GM21367 (cell line): ENCODE measurements at regions not wholly inside any gene's neighbourhood (a gene's known extent, or its start where the extent isn't known, plus 50 kb on each side); places are given as distances from the start of the nearest gene placed in this dataset.
A peak's percentile ranks its signal among the peaks of the same experiment; 100 is the strongest.

Source experiments
- ATAC-seq: cut with Tn5 transposase; IDR thresholded peaks from one replicate; pipeline ENCODE4 v1.9.1; 2021; ENCODE audit not compliant: unreplicated experiment

DNA sequence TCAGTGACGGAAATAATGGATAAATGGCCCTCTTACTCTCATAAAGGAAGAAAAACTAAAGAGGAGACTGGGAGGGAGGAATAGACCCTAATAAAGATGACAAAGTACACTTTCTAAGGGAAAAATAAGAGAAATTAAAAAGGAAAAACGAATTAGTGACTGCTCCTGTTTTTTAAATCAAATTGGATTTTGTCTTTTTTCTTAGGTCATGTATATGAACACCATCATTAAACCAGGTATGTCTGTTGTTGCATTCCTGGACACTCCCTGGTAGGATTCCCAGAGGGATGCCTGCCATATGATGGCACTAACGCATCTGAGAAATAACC, 59.4 kb upstream of the BTN3A2 start:
- no peak for ATAC-seq

GRCh38 chr6:26306232-26306631, 58.8 kb upstream of the BTN3A2 start:
- ATAC-seq = no peak

DNA sequence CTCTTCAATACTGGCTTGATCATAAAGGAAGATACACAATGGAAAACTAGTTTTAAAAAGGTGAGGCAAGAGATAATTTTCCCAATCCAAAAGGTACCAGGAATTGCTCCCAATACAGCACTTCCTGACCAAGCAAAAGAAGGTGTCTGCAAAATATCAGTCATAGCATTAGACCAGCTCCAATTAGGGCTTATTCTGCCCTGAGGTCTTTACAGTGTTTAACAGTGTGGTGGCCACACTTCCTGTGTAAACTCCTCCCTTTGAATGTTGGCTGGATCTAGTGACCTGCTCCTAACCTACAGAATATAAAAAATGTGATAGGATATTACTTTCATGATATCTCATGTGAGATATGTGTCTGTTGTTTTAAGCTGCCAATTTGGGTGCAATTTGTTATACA, 57.1 kb upstream of the BTN3A2 start:
- no peak for ATAC-seq

- no peak for ATAC-seq
These were observed 55.3 kb upstream of the BTN3A2 start for GRCh38 chr6:26309731-26310142.

DNA sequence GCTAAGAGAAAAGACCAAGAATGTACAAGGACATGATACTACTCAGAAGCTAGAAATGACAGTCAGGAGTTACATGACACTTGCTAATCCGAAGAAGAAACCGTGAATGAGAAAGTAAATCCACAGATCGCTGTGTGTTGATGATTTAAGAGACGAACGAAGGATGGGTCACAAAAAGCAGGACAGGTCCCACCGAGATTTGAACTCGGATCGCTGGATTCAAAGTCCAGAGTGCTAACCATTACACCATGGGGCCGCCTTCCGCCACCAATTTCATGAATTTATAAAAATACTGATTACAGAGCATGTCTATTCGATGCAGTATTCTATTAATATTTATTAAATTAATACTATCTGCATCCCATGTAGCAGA, 54.0 kb upstream of the BTN3A2 start:
- no peak for ATAC-seq

- no peak for ATAC-seq
These were observed 53.5 kb upstream of the BTN3A2 start for GRCh38 chr6:26311385-26312095.

DNA sequence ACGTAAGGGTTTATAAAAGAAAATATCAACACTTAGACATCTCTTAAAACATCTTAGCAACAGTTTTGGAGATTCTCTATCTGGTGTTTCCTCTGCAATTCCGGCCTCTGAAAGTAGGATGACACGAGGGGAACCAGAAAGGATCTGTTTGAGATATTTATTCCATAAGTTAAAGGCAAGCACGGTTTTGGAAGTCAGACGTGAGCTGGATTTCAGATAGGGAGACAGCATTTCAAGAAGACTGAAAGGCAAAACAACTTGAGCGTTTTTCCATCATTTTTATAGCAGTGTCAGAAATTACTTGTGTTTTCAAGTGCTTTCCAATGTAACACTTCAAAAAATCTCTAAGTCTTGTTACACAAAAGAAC, 52.9 kb upstream of the BTN3A2 start:
- no peak for ATAC-seq

DNA sequence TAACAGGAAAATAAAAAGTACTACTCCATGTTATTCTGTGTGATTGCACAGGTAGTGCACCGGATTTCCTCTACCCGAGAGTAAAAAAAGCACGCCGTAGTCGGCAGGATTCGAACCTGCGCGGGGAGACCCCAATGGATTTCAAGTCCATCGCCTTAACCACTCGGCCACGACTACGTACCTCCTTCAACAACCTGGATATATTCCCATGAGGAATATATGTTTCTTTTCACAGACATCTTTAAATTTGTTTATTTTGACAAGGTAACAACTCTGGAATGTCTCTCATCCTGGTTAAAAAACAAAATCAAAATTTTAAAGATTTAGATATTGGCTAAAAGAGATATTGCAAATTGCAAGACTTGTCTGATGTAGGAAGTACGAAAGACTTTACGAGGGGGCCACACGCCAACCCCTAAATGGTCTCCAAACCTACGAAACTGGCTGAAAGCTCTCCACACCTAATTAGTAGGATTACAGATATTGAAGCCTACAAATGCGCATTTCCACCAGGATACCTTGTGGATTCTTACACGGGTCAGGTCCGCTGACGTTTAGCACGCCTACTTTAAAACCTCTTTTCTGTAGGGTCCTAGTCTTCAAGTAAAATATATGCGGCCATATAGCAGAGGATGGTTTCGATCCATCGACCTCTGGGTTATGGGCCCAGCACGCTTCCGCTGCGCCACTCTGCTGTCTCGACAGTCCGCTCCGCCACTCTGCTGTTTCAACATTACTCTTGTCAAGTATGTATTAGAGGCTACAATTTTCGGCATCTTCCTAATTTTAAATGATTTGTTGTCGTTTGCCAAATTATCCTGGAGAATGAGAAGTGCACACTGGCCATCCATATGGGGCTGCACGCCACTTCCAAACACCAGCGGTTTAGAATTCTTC, 52.2 kb upstream of the BTN3A2 start:
- peak; percentile 45 for ATAC-seq
